GM21723 (cell line): ENCODE measurements at regions not wholly inside any gene's neighbourhood (a gene's known extent, or its start where the extent isn't known, plus 50 kb on each side); places are given as distances from the start of the nearest gene placed in this dataset.
A peak's percentile ranks its signal among the peaks of the same experiment; 100 is the strongest.
"Not testable (repeated sequence)": the region's sequence is repeated elsewhere in the genome, so short reads cannot be mapped to it uniquely, and the experiment has no call there.

ENCODE experiments used
- ATAC-seq: cut with Tn5 transposase; IDR thresholded peaks from one replicate; pipeline ENCODE4 v1.9.1; 2021; ENCODE audit warnings: mild to moderate bottlenecking, moderate library complexity; ENCODE audit not compliant: unreplicated experiment

- not testable (repeated sequence) for ATAC-seq
Observed at GRCh38 chrX:65888150-65888549, 151.7 kb downstream of the VSIG4 start.

GRCh38 chrX:65883556-65883955, 156.3 kb downstream of the VSIG4 start:
- ATAC-seq, result no peak

GRCh38 chrX:65879977-65880799, 159.7 kb downstream of the VSIG4 start:
- ATAC-seq, result no peak

- no peak for ATAC-seq
Observed at GRCh38 chrX:65878456-65878855, 161.4 kb downstream of the VSIG4 start.

GRCh38 chrX:65877953-65878352, 161.9 kb downstream of the VSIG4 start:
- ATAC-seq, result no peak

- ATAC-seq, result not testable (repeated sequence)
Observed at GRCh38 chrX:65875614-65876013, 164.3 kb downstream of the VSIG4 start.

- ATAC-seq, result no peak
Observed at GRCh38 chrX:65874765-65875164, 165.1 kb downstream of the VSIG4 start.

- no peak for ATAC-seq
Observed at GRCh38 chrX:65874110-65874509, 165.8 kb downstream of the VSIG4 start.

GRCh38 chrX:65873385-65873784, 166.5 kb downstream of the VSIG4 start:
- no peak for ATAC-seq

GRCh38 chrX:65871671-65872311, 168.1 kb downstream of the VSIG4 start:
- ATAC-seq, result no peak

GRCh38 chrX:65870544-65870943, 169.3 kb downstream of the VSIG4 start:
- ATAC-seq, result not testable (repeated sequence)

GRCh38 chrX:65866773-65867172, 173.1 kb downstream of the VSIG4 start:
- peak; percentile 50 for ATAC-seq

- peak; percentile 79 for ATAC-seq
Observed at GRCh38 chrX:65866146-65866545, 173.7 kb downstream of the VSIG4 start.

- no peak for ATAC-seq
Observed at GRCh38 chrX:65862638-65863037, 177.2 kb downstream of the VSIG4 start.

- no peak for ATAC-seq
Observed at GRCh38 chrX:65859299-65859698, 180.6 kb downstream of the VSIG4 start.

GRCh38 chrX:65854437-65854836, 185.4 kb downstream of the VSIG4 start:
- ATAC-seq, result not testable (repeated sequence)

GRCh38 chrX:65851306-65851705, 183.9 kb downstream of the MSN start:
- ATAC-seq, result not testable (repeated sequence)

GRCh38 chrX:65850821-65851220, 183.4 kb downstream of the MSN start:
- not testable (repeated sequence) for ATAC-seq

- no peak for ATAC-seq
Observed at GRCh38 chrX:65846974-65847373, 179.5 kb downstream of the MSN start.

- ATAC-seq, result no peak
Observed at GRCh38 chrX:65841263-65841662, 173.8 kb downstream of the MSN start.

- ATAC-seq, result no peak
Observed at GRCh38 chrX:65838674-65839073, 171.2 kb downstream of the MSN start.

GRCh38 chrX:65837875-65838549, 170.6 kb downstream of the MSN start:
- no peak for ATAC-seq
